GM18520 (cell line): ENCODE measurements at regions not wholly inside any gene's neighbourhood (a gene's known extent, or its start where the extent isn't known, plus 50 kb on each side); places are given as distances from the start of the nearest gene placed in this dataset.

Source experiments
- ATAC-seq: cut with Tn5 transposase; IDR thresholded peaks from one replicate; pipeline ENCODE4 v1.9.1; 2021; ENCODE audit not compliant: unreplicated experiment

- no peak for ATAC-seq
Observed at GRCh38 chr12:82174936-82175335, 183.3 kb downstream of the CCDC59 start.

DNA sequence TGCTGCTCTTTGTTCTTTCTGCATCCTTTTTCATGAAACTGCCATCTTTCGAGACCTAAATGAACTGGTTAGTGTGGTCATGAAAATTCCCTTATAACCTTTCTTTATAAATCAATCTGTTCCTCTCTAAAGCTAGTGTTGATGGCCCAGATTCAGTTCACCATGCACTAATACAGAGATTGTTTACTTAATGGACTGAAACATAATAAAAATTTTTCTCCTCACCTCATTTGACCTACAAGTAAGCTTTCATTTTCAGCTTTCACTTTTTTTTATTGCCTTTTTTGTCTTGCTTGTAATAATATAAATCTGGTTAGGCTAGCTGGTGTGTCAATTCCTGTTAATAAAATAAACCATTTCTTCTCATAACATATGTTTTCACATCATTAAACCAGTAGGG, 183.8 kb downstream of the CCDC59 start:
- ATAC-seq: no peak

DNA sequence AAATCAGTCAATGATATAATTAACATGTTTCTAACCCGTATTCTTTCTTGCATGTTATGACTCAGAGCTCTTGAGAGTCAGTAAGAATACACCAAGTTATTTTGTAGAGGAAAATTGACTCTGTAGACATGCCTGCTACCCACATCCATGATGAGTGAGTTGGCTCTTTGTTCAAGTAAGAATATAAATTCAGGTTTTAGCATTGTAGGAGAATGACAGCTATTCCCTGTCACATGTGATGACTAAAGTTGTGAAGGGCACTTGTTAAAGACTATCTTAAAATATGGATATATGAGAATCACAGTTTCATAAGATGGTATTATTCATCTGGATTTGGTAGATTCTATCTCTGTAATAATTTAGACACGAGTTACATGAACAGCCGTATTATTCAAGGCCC, 209.1 kb downstream of the CCDC59 start:
- no peak for ATAC-seq

DNA sequence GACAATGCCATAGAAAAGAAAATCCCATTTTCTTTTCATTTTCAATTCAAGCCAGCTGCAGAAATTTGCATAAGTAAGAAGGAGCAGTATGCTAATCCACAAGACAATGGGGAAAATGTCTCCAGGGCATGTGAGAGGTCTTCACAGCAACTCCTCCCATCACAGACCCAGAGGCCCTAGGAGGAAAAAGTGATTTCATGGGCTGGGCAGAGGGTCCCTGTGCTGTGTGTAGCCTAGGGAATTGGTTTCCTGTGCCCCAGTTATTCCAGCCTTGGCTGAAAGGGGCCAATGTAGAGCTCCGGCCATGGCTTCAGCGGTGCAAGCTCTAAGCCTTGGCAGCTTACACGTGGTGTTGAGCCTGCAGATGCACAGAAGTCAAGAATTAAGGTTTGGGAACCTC, 211.4 kb downstream of the CCDC59 start:
- no peak for ATAC-seq

DNA sequence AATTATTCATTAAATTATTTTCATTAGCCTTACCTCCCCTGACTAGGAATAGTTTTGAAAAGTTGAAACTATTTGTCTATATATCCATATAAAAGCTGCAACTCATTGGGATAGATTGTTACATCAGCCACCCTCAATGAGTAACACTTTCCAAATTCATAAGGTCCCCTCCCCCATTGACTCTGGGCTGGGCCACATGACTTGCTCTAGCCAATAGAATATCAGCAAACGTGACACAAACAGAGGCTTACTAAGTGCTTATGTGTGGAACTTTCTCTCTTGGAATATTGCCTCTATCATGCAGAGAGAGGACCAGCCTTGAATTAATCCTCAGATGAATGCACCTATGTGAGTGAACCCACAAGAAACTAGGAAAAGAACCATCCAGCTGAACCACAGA, 213.7 kb downstream of the CCDC59 start:
- ATAC-seq: no peak

GRCh38 chr12:82132390-82132789, 225.8 kb downstream of the CCDC59 start:
- no peak for ATAC-seq

DNA sequence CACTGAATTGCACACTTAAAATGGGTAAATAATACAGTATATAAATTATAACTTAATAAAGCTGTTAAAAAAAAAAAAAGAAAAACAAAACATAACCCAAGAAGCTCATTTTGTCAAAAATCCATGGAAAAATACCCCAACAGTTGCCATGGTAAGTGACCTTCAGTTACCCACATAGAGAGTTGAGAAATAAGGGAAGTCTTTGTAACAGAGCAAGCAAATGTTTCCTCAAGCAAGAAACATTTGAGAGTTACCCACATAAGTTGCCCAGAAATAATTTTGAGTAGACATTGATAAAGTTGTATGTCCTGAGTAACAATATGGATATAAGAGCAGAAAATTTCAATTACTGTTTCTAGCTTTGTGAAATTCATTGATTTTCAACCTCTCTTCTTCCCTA, 227.4 kb downstream of the CCDC59 start:
- no peak for ATAC-seq

- no peak for ATAC-seq
Observed at GRCh38 chr12:82124711-82125380, 233.3 kb downstream of the CCDC59 start.

DNA sequence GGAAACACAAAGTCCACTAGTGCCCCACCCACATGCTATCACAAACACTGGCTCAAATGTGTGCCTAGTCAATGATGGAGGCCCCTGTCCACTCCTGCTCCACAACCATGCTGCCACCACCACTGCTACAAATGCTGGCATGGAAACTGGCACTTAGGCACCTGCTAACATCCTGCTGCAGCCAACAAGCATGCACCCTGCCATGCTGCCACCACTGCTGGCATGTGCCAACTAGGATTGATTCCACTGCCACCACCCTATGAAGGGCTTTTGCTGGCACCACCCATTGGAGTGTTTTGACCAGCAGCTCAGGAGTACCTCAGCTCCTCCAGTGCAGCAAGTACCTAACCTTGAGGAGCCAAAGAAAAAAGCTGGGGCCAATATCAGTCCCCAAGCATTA, 236.6 kb downstream of the CCDC59 start:
- no peak for ATAC-seq

DNA sequence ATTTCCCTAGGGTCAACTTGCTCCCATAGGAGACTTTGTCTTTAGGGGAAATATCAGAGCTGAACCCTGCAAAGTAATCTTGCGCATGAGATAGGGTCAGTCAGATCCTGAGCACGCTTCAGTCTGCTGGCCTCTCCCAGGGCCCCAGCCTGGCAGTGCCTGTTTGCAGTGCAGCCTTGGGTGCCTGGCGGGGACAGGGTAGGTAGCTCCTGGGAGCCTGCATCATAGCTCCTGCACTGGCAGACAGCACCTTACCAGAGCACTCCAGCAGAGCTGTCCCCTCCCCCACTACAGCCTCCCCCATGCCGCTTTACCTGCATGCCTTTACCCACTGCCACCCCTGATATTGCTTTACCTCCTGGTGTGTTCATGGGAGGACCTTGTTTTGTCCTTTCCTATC, 237.3 kb downstream of the CCDC59 start:
- ATAC-seq: no peak

DNA sequence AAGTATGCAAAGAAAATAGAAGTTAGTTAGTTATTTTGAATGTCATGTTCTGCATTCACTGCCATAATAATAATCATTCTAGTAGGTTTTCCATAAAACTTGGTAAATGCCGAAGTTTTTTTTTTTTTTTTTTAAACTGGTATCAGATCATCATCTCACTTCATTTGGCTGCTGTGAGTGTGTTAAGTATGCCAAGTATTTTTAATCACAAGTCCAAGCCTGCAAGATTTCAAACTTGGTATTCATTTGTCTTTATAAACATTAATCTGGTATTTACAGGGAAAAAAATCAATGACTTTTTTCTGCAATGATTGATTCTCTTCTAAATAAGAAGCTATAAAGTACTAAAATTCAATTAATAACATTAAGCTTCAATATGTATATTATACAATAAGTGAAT, 248.9 kb downstream of the CCDC59 start:
- no peak for ATAC-seq

- no peak for ATAC-seq
Observed at GRCh38 chr12:82108615-82109014, 249.6 kb downstream of the CCDC59 start.

GRCh38 chr12:82099216-82099615, 259.0 kb downstream of the CCDC59 start:
- no peak for ATAC-seq

- ATAC-seq: no peak
Observed at GRCh38 chr12:82097877-82098276, 260.3 kb downstream of the CCDC59 start.

GRCh38 chr12:82097438-82097837, 260.7 kb downstream of the CCDC59 start:
- ATAC-seq: no peak

- no peak for ATAC-seq
Observed at GRCh38 chr12:82090165-82090564, 268.0 kb downstream of the CCDC59 start.

GRCh38 chr12:82089369-82090121, 268.6 kb downstream of the CCDC59 start:
- no peak for ATAC-seq

- no peak for ATAC-seq
Observed at GRCh38 chr12:82082501-82082900, 275.7 kb downstream of the CCDC59 start.

GRCh38 chr12:82069931-82070514, 288.2 kb downstream of the CCDC59 start:
- no peak for ATAC-seq

DNA sequence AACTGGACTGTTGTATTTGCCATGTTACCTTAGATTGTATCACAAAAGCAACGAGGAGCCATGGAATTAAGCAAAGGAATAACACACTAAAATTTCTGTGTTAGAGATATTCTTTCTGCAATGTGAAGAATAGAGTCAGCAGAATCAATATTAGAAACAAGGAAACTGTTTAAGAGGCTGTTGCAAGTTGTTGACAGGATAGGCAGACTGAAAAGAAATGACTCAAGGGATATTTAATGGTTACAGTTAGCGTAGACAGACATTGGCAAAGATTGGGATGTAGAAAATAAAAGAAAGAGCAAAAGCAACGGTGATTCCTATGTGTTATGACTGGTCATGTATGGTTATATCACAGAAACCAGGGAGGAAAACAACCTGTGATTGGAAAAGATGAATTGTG, 299.0 kb upstream of the PPFIA2 start:
- ATAC-seq: no peak

- ATAC-seq: no peak
Observed at GRCh38 chr12:82057770-82058169, 298.6 kb upstream of the PPFIA2 start.

DNA sequence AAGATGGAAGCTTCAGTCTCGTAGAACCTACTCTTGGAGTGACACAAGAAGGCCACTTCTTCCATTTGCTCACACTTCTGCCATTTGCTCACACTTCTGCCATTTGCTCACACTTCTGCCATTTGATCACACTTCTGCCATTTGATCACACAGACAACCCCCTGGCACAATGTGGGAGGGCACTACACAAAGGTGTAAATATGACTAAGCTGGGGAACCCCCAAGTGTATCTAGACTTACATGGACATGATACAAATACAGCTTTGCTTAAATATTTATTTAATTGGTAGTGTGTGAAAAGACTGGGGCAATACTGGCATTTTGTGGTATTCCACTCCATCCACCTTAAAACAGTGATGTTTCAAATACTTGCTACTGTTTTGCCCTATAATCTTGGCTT, 296.2 kb upstream of the PPFIA2 start:
- ATAC-seq: no peak
